HEK293 (cell line): ENCODE measurements at regions not wholly inside any gene's neighbourhood (a gene's known extent, or its start where the extent isn't known, plus 50 kb on each side); places are given as distances from the start of the nearest gene placed in this dataset.

Experiments used
- CTCF ChIA-PET: fragments of 350-600 bp; formaldehyde crosslinking; extraction: SDS; loops from one replicate; lab custom pipeline; 2021; ENCODE audit warnings: antibody characterized with exemption; lab: Yijun Ruan, JAX
- POLR2A ChIA-PET: fragments of 300-600 bp; formaldehyde crosslinking; extraction: SDS; loops from one replicate; lab custom pipeline; 2020; ENCODE audit warnings: antibody characterized with exemption, inconsistent platforms; lab: Yijun Ruan, JAX
- H3K27ac ChIP-seq: fragments of 200-500 bp; sonication (Bioruptor generic); 2 replicates; pipeline ENCODE4 v1.5.1; 2014; ENCODE audit warnings: low read depth, low read length, control low read depth, inconsistent platforms; ENCODE audit errors: extremely low read depth
- H3K36me3 ChIP-seq, 2 experiments: fragments of 200-500 bp in 1 of 2; sonication (Bioruptor generic) in 1 of 2; 1 replicate in 1 of 2; 2 replicates in 1 of 2; pipeline ENCODE4 v1.5.1; 2014 to 2017; ENCODE audit warnings: inconsistent platforms in 2 of 2, low read length in 2 of 2; ENCODE audit not compliant: control insufficient read depth in 2 of 2, insufficient read depth in 1 of 2
- H3K4me1 ChIP-seq: fragments of 200-500 bp; sonication (Bioruptor generic); 2 replicates; pipeline ENCODE4 v1.5.1; 2014; ENCODE audit warnings: mild to moderate bottlenecking, low read length, inconsistent platforms; ENCODE audit not compliant: control insufficient read depth, insufficient read depth
- H3K4me3 ChIP-seq: 2 replicates; pipeline ENCODE4 v1.5.1; 2011; ENCODE audit warnings: low read depth, mild to moderate bottlenecking, control low read depth, low read length, moderate library complexity
- H3K9me3 ChIP-seq: fragments of 200-500 bp; sonication (Bioruptor generic); 2 replicates; pipeline ENCODE4 v1.5.1; 2014; ENCODE audit warnings: low read depth, low read length, inconsistent platforms; ENCODE audit not compliant: control insufficient read depth, insufficient read depth
- HOXA7 ChIP-seq: sonication (generic); formaldehyde crosslinking; IDR thresholded peaks from 2 replicates; pipeline ENCODE4 v1.8.1; 2022; ENCODE audit warnings: missing genetic modification reagents, borderline replicate concordance
- ZBTB6 ChIP-seq: fragments of 450-650 bp; formaldehyde crosslinking; IDR thresholded peaks from 2 replicates; pipeline ENCODE4 v1.5.1; 2017; ENCODE audit warnings: missing biosample characterization, missing genetic modification characterization
- ZFP3 ChIP-seq: fragments of 450-650 bp; formaldehyde crosslinking; IDR thresholded peaks from 2 replicates; pipeline ENCODE4 v1.5.1; 2016; ENCODE audit warnings: low read depth, missing biosample characterization, missing genetic modification characterization
- ZNF155 ChIP-seq: fragments of 450-650 bp; formaldehyde crosslinking; IDR thresholded peaks from 2 replicates; pipeline ENCODE4 v1.5.1; 2016; ENCODE audit warnings: missing biosample characterization, missing genetic modification characterization
- ZNF202 ChIP-seq: fragments of 450-650 bp; formaldehyde crosslinking; IDR thresholded peaks from 2 replicates; pipeline ENCODE4 v1.5.1; 2016; ENCODE audit warnings: missing biosample characterization, missing genetic modification characterization, borderline replicate concordance
- ZNF426 ChIP-seq: fragments of 450-650 bp; formaldehyde crosslinking; IDR thresholded peaks from 2 replicates; pipeline ENCODE4 v1.5.1; 2017; ENCODE audit warnings: missing biosample characterization, missing genetic modification characterization, mild to moderate bottlenecking, inconsistent platforms, moderate library complexity
- ZNF585B ChIP-seq: fragments of 450-650 bp; formaldehyde crosslinking; IDR thresholded peaks from 2 replicates; pipeline ENCODE4 v1.5.1; 2016; ENCODE audit warnings: missing biosample characterization, missing genetic modification characterization
- ZNF624 ChIP-seq: fragments of 450-650 bp; formaldehyde crosslinking; IDR thresholded peaks from 2 replicates; pipeline ENCODE4 v1.5.1; 2017; ENCODE audit warnings: missing biosample characterization, missing genetic modification characterization
- ZNF626 ChIP-seq: fragments of 450-650 bp; sonication (Bioruptor Pico); formaldehyde crosslinking; IDR thresholded peaks from 2 replicates; pipeline ENCODE4 v1.5.1; 2018; ENCODE audit warnings: missing biosample characterization, missing genetic modification characterization, inconsistent platforms
- ZNF629 ChIP-seq: fragments of 450-650 bp; formaldehyde crosslinking; IDR thresholded peaks from 2 replicates; pipeline ENCODE4 v1.5.1; 2017; ENCODE audit warnings: missing biosample characterization, missing genetic modification characterization
- ZNF785 ChIP-seq: fragments of 450-650 bp; formaldehyde crosslinking; IDR thresholded peaks from 2 replicates; pipeline ENCODE4 v1.5.1; 2016; ENCODE audit warnings: missing biosample characterization, missing genetic modification characterization
- ZNF791 ChIP-seq: fragments of 450-650 bp; formaldehyde crosslinking; IDR thresholded peaks from 2 replicates; pipeline ENCODE4 v1.5.1; 2016; ENCODE audit warnings: missing biosample characterization, missing genetic modification characterization
- TF ChIP-seq, protein P1 (sequence below): fragments of 450-650 bp; formaldehyde crosslinking; IDR thresholded peaks from 2 replicates; pipeline ENCODE4 v1.5.1; 2017; ENCODE audit warnings: missing biosample characterization, missing genetic modification characterization
- TF ChIP-seq, protein P2 (sequence below): fragments of 450-650 bp; formaldehyde crosslinking; IDR thresholded peaks from 2 replicates; pipeline ENCODE4 v1.5.1; 2016; ENCODE audit warnings: missing biosample characterization, missing genetic modification characterization
- TF ChIP-seq, protein P3 (sequence below): fragments of 450-650 bp; formaldehyde crosslinking; IDR thresholded peaks from 2 replicates; pipeline ENCODE4 v1.5.1; 2016; ENCODE audit warnings: missing biosample characterization, missing genetic modification characterization
- TF ChIP-seq, protein P4 (sequence below): fragments of 450-650 bp; formaldehyde crosslinking; conservative IDR thresholded peaks from 2 replicates; pipeline ENCODE4 v1.5.1; 2016; ENCODE audit warnings: low read depth, missing biosample characterization, missing genetic modification characterization
- TF ChIP-seq, protein P5 (sequence below): fragments of 450-650 bp; formaldehyde crosslinking; IDR thresholded peaks from 2 replicates; pipeline ENCODE4 v1.5.1; 2016; ENCODE audit warnings: missing biosample characterization, missing genetic modification characterization

- no peaks in the 10 kb centered on the region for H3K4me1 ChIP-seq
- CTCF ChIA-PET, result no interaction called here
- POLR2A ChIA-PET, result no interaction called here
- no peak overlapping the region for H3K27ac ChIP-seq
- no peaks in the 10 kb centered on the region for H3K36me3 ChIP-seq
- no peaks in the 10 kb centered on the region for H3K9me3 ChIP-seq
- TF ChIP-seq ZFP3, result no peak
- TF ChIP-seq ZNF624 (tag by site-specific recombination), result no peak
- TF ChIP-seq ZBTB6, result no peak
- no peak for TF ChIP-seq ZNF626
- no peak for TF ChIP-seq HOXA7 (CRISPR knock-in tag)
- no peak for TF ChIP-seq ZNF791
- TF ChIP-seq ZNF785 (tag by site-specific recombination), result no peak
- TF ChIP-seq, protein P1, sequence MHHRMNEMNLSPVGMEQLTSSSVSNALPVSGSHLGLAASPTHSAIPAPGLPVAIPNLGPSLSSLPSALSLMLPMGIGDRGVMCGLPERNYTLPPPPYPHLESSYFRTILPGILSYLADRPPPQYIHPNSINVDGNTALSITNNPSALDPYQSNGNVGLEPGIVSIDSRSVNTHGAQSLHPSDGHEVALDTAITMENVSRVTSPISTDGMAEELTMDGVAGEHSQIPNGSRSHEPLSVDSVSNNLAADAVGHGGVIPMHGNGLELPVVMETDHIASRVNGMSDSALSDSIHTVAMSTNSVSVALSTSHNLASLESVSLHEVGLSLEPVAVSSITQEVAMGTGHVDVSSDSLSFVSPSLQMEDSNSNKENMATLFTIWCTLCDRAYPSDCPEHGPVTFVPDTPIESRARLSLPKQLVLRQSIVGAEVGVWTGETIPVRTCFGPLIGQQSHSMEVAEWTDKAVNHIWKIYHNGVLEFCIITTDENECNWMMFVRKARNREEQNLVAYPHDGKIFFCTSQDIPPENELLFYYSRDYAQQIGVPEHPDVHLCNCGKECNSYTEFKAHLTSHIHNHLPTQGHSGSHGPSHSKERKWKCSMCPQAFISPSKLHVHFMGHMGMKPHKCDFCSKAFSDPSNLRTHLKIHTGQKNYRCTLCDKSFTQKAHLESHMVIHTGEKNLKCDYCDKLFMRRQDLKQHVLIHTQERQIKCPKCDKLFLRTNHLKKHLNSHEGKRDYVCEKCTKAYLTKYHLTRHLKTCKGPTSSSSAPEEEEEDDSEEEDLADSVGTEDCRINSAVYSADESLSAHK (tag by site-specific recombination), result no peak
- TF ChIP-seq, protein P2, sequence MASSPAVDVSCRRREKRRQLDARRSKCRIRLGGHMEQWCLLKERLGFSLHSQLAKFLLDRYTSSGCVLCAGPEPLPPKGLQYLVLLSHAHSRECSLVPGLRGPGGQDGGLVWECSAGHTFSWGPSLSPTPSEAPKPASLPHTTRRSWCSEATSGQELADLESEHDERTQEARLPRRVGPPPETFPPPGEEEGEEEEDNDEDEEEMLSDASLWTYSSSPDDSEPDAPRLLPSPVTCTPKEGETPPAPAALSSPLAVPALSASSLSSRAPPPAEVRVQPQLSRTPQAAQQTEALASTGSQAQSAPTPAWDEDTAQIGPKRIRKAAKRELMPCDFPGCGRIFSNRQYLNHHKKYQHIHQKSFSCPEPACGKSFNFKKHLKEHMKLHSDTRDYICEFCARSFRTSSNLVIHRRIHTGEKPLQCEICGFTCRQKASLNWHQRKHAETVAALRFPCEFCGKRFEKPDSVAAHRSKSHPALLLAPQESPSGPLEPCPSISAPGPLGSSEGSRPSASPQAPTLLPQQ (tag by site-specific recombination), result no peak
- TF ChIP-seq ZNF155 (tag by site-specific recombination), result no peak
- no peak for TF ChIP-seq ZNF426 (tag by site-specific recombination)
- no peak for TF ChIP-seq ZNF629 (tag by site-specific recombination)
- TF ChIP-seq, protein P3, sequence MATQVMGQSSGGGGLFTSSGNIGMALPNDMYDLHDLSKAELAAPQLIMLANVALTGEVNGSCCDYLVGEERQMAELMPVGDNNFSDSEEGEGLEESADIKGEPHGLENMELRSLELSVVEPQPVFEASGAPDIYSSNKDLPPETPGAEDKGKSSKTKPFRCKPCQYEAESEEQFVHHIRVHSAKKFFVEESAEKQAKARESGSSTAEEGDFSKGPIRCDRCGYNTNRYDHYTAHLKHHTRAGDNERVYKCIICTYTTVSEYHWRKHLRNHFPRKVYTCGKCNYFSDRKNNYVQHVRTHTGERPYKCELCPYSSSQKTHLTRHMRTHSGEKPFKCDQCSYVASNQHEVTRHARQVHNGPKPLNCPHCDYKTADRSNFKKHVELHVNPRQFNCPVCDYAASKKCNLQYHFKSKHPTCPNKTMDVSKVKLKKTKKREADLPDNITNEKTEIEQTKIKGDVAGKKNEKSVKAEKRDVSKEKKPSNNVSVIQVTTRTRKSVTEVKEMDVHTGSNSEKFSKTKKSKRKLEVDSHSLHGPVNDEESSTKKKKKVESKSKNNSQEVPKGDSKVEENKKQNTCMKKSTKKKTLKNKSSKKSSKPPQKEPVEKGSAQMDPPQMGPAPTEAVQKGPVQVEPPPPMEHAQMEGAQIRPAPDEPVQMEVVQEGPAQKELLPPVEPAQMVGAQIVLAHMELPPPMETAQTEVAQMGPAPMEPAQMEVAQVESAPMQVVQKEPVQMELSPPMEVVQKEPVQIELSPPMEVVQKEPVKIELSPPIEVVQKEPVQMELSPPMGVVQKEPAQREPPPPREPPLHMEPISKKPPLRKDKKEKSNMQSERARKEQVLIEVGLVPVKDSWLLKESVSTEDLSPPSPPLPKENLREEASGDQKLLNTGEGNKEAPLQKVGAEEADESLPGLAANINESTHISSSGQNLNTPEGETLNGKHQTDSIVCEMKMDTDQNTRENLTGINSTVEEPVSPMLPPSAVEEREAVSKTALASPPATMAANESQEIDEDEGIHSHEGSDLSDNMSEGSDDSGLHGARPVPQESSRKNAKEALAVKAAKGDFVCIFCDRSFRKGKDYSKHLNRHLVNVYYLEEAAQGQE (tag by site-specific recombination), result no peak
- H3K4me3 ChIP-seq, result no peak overlapping the region
Measured at GRCh38 chr1:70542856-70543255, 131.8 kb downstream of the CTH start.

- Histone ChIP-seq H3K36me3 (no peaks in the 10 kb centered on the region), H3K4me1 (no peaks in the 10 kb centered on the region), H3K4me3 (no peak overlapping the region), H3K9me3 (no peaks in the 10 kb centered on the region), H3K27ac (no peak overlapping the region)
- TF ChIP-seq, protein P4, sequence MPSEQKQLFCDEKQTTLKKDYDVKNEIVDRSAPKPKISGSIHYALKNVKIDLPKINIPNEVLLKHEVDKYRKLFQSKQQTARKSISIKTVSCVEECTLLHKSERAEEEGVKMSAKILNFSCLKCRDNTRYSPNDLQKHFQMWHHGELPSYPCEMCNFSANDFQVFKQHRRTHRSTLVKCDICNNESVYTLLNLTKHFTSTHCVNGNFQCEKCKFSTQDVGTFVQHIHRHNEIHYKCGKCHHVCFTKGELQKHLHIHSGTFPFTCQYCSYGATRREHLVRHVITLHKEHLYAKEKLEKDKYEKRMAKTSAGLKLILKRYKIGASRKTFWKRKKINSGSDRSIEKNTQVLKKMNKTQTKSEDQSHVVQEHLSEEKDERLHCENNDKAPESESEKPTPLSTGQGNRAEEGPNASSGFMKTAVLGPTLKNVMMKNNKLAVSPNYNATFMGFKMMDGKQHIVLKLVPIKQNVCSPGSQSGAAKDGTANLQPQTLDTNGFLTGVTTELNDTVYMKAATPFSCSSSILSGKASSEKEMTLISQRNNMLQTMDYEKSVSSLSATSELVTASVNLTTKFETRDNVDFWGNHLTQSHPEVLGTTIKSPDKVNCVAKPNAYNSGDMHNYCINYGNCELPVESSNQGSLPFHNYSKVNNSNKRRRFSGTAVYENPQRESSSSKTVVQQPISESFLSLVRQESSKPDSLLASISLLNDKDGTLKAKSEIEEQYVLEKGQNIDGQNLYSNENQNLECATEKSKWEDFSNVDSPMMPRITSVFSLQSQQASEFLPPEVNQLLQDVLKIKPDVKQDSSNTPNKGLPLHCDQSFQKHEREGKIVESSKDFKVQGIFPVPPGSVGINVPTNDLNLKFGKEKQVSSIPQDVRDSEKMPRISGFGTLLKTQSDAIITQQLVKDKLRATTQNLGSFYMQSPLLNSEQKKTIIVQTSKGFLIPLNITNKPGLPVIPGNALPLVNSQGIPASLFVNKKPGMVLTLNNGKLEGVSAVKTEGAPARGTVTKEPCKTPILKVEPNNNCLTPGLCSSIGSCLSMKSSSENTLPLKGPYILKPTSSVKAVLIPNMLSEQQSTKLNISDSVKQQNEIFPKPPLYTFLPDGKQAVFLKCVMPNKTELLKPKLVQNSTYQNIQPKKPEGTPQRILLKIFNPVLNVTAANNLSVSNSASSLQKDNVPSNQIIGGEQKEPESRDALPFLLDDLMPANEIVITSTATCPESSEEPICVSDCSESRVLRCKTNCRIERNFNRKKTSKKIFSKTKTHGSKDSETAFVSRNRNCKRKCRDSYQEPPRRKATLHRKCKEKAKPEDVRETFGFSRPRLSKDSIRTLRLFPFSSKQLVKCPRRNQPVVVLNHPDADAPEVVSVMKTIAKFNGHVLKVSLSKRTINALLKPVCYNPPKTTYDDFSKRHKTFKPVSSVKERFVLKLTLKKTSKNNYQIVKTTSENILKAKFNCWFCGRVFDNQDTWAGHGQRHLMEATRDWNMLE (tag by site-specific recombination), result no peak
- TF ChIP-seq ZNF202 (tag by site-specific recombination) (no peak), ZNF585B (tag by site-specific recombination) (no peak)
- TF ChIP-seq, protein P5, sequence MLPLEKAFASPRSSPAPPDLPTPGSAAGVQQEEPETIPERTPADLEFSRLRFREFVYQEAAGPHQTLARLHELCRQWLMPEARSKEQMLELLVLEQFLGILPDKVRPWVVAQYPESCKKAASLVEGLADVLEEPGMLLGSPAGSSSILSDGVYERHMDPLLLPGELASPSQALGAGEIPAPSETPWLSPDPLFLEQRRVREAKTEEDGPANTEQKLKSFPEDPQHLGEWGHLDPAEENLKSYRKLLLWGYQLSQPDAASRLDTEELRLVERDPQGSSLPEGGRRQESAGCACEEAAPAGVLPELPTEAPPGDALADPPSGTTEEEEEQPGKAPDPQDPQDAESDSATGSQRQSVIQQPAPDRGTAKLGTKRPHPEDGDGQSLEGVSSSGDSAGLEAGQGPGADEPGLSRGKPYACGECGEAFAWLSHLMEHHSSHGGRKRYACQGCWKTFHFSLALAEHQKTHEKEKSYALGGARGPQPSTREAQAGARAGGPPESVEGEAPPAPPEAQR (tag by site-specific recombination), result no peak
- ChIA-PET POLR2A (no interaction called here), CTCF (interaction anchor here (0.6 kb wide), 1 partner anchor 17 kb away, joined by 3 read pairs; no protein-coding TSS in a partner anchor)
Measured at GRCh38 chr1:70546726-70547125, 135.7 kb downstream of the CTH start.
